Suppressor macrophage treated with lipopolysaccharide for 1 hour (primary cell): ENCODE measurements at regions not wholly inside any gene's neighbourhood (a gene's known extent, or its start where the extent isn't known, plus 50 kb on each side); places are given as distances from the start of the nearest gene placed in this dataset.
"Not testable (repeated sequence)": the region's sequence is repeated elsewhere in the genome, so short reads cannot be mapped to it uniquely, and the experiment has no call there.

ENCODE experiments used
- DNase-seq, 3 donors: peaks; one replicate each; pipeline ENCODE4 v3.0.0-alpha.2; 2020 to 2022

GRCh38 chr3:90087703-90088102 is 980.3 kb downstream of the EPHA3 start:
- no peak for DNase-seq

DNA sequence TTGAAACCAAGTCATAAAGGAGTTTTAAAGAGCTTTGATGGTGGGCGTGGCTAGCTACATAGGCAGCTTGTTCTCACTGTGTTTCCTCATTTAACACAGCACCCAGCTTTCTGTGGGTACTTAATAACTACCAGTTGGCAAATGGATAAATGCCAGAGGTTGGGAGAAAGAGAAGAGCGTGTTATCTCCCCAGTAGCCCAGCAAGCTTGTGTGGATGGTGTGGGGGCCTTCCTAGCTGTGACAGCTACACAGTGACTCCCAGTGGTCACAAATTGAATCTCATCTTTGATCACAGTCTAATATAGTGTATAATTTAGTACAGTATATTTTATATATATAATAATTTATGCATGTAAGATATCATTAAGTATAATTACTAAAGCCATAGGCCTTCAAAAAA is 984.1 kb downstream of the EPHA3 start:
- peak; percentile 22 to 30 (median 29) for DNase-seq

GRCh38 chr3:90092994-90093393 is 985.6 kb downstream of the EPHA3 start:
- peak in 2 of 3 donors; percentile 1 to 21 for DNase-seq

GRCh38 chr3:90095811-90096210 is 988.4 kb downstream of the EPHA3 start:
- DNase-seq = no peak

- DNase-seq = no peak
Observed at GRCh38 chr3:90099493-90099892, 992.1 kb downstream of the EPHA3 start.

DNA sequence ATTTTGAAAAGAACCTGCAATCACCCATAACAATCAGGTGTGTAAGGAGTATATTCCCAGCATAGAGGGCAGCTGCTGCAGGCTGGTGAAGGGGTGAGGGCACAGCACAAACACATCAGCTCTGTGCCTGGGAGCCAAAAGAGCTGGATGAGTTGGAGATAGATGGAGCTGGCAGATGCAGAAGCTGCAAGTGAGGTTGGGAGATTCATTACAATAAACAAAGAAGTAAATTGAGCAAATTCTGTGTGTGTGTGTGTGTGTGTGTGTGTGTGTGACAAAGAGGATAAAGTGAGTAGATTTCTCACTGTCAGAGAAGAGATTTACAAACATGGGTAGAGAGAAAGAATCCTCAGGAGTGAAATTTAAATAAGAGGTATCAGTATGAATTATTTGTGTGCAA is 994.7 kb downstream of the EPHA3 start:
- no peak for DNase-seq

- no peak for DNase-seq
Observed at GRCh38 chr3:90121326-90121725, 1013.9 kb downstream of the EPHA3 start.

DNA sequence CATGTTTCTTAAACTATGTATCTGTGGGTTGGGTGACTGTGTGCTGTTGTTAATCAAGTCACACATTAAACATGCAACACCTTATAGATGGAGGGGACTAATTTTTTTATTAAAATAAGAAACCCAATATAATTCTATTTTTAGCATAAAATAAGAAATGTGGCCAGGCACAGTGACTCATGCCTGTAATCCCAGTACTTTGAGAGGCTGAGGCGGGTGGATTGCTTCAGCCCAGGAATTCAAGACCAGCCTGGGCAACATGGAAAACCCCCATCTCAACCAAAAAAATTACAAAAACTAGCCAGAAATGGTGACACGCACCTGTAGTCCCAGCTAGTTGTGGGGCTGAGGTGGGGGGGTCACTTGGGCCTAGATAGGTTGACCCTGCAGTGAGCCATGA is 1021.0 kb downstream of the EPHA3 start:
- DNase-seq = no peak

GRCh38 chr3:90129730-90130129 is 1022.3 kb downstream of the EPHA3 start:
- DNase-seq = no peak

- DNase-seq = no peak
Observed at GRCh38 chr3:90132197-90132596, 1024.8 kb downstream of the EPHA3 start.

DNA sequence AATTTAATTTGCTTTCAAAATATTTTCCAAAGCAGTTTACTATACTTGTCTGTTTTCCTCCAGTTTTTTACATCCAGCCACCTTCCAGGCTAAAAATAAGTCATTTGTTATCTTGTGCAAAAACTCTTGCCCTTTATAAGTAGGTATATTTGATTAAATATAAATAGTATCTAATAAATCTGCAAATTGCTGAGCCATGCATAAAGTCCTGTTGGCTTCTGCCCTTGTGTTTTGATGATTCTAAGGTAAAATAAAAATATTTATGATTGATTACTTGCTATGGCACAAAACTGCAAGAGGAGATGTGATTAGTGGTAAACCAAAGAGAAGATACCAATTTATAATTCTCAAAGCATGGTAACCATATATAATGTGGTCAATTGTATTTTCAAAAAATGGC is 1026.7 kb downstream of the EPHA3 start:
- DNase-seq = no peak

DNA sequence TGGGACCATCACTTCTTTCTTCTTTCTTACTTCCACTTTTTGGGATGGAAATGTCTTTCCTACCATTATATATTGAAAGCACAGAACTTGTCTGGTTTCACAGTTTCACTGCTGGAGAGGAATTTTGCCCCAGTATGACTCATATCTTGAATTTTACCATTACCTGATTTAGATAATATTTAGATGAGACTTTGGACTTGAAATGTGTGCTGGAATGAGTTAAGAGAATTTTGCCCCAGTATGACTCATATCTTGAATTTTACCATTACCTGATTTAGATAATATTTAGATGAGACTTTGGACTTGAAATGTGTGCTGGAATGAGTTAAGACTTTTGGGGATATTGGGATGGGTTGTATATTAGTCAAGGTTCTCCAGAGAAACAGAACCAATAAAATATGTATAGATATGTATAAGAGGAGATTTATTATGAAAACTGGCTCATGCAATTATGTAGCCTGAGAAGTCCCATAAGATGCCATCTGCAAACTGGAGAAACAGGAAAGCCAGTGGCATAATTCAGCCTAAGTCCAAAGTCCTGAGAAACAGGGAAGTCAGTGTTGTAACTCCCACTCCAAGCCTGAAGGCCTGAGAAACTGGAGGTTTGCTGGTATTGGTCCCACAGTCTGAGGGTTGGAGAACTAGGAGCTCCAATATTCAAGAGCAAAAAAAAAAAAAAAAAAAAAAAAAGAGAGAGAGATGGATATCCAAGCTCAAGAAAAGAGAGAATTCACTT is 1029.2 kb downstream of the EPHA3 start:
- no peak for DNase-seq

- no peak for DNase-seq
Observed at GRCh38 chr3:90145094-90145860, 1037.9 kb downstream of the EPHA3 start.

GRCh38 chr3:90180096-90180495 is 1072.7 kb downstream of the EPHA3 start:
- no peak for DNase-seq

DNA sequence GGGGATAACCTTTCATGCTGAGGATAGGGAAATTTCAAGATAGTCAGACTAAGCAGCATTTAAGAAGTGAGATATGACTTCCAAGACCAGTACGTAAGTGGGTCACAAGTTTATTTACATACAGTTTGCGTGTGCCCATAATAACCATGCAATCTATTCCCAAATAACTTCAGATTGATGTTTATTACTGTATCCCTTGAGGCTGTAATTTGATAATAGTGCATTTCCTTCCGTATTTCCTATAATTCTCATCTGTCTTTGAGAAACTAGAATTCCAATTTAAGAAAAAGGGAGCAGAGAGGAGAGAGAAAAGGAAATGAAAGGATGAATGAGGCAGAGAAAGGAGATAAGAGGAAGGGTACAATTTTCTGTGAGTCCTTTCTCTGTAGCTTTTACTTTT is 1073.1 kb downstream of the EPHA3 start:
- no peak for DNase-seq

GRCh38 chr3:90182291-90182976 is 1075.0 kb downstream of the EPHA3 start:
- peak; percentile 15 to 39 (median 36) for DNase-seq

DNA sequence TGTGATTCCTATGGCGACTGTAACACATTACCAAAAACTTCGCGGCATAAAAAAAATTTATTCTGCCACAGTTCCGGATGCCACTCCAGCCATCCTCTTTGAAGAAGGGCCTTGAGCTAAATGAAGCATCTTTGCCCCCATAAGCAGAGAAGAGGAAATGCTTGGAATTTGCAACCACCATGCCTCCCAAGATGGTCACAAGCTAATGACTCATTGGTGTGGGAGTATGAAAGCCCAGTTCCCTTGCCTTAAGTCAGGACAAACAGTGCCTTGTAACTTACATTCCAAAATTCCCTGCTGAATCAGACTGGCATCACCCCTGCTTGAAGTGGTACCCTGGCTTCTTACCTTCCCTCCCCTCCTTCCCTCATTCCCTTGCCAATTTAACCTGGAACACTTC is 1077.4 kb downstream of the EPHA3 start:
- peak; percentile 60 to 69 (median 62) for DNase-seq

GRCh38 chr3:90197383-90197782 is 1090.0 kb downstream of the EPHA3 start:
- DNase-seq = not testable (repeated sequence)

- not testable (repeated sequence) for DNase-seq
Observed at GRCh38 chr3:90202931-90203330, 1095.5 kb downstream of the EPHA3 start.

DNA sequence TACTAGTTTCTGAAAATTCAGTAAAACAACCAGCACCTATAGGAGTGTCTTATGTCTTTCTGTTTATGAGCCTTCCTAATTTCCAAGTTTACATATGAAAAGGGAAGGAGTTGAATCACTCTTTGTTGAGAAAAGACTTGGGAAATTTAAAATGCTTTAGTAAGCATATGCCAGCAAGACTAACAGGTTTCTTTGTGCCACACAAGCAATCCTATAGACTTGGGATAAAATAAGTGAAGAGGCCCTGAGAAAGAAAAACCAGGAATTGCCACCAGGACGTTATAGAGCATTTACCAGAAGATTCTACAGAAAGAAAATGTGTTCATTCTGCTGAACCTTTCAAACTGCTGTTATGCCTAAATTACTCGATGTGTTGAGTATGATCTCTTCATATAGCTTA is 1099.1 kb downstream of the EPHA3 start:
- not testable (repeated sequence) for DNase-seq

DNA sequence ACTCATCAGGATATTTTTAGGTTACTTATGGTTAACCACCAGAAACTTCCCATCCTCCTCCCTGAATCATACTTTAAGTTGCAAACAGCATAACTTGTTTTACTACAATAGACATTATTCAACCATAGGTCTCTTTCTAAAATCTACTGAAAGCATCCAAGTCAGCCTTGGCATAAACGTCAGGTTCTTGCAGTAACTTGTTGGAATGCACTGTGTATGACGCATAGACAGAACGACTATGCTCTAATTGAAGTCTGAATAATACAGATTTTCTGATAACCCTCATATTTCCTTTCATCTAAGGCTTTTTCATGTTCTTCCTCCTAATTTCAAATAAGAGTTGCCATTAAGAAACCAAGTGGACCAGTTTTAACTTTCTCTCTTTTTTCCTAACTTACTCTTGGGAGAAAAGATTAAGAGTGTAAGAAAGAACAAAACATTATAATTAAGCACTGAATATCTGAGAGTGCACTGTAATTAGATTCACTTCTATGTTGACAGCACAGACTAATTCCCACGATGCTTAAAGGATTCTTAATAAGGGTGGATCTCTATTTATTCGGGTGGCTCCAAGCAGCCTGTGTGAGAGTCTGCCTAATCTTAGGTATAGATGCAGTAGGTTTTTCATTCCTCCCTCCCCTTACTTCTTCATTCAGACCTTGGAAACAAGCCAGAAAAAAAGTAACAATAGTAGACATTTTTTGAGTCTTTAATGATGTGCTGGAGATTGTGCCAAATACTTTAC is 1100.1 kb downstream of the EPHA3 start:
- not testable (repeated sequence) for DNase-seq

- DNase-seq = no peak
Observed at GRCh38 chr3:90221900-90222299, 1114.5 kb downstream of the EPHA3 start.

DNA sequence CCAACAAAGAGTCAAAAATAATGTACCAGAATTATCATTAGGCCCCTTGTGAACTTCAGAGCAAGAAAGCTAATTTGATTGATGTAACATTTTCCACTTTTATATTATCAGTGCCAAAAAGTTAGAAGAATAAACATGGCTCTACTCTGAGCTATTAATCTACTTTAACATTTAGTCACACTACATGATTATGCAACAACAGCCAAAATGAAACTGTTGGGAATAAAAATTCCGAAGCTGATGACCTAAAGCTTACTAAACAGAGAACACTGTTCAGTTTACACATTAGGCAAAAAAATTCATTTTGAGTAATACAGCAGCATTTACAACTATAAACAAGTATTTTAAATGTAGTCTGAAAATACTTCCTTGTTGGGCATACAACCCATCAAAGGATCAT is 1134.1 kb downstream of the EPHA3 start:
- no peak for DNase-seq
